Endothelial cell (in vitro differentiated cells): ENCODE measurements at regions not wholly inside any gene's neighbourhood (a gene's known extent, or its start where the extent isn't known, plus 50 kb on each side); places are given as distances from the start of the nearest gene placed in this dataset.

Experiments used
- DNase-seq: peaks from one replicate; pipeline ENCODE4 v3.0.0; 2021; ENCODE audit warnings: low spot score
- H3K27ac Mint-ChIP-seq: one replicate; pipeline ENCODE4 v1.8.0; 2021; ENCODE audit warnings: mixed read lengths, inconsistent platforms; ENCODE audit not compliant: unreplicated experiment
- H3K27me3 Mint-ChIP-seq: one replicate; pipeline ENCODE4 v1.8.0; 2021; ENCODE audit warnings: mild to moderate bottlenecking, moderate library complexity, mixed read lengths, inconsistent platforms; ENCODE audit not compliant: unreplicated experiment
- H3K36me3 Mint-ChIP-seq: one replicate; pipeline ENCODE4 v1.8.0; 2021; ENCODE audit warnings: mild to moderate bottlenecking, low read depth, mixed read lengths, inconsistent platforms; ENCODE audit not compliant: unreplicated experiment
- H3K4me1 Mint-ChIP-seq: one replicate; pipeline ENCODE4 v1.8.0; 2021; ENCODE audit warnings: mild to moderate bottlenecking, mixed read lengths, inconsistent platforms; ENCODE audit not compliant: unreplicated experiment
- H3K4me3 Mint-ChIP-seq: one replicate; pipeline ENCODE4 v1.8.0; 2021; ENCODE audit warnings: mild to moderate bottlenecking, mixed read lengths, inconsistent platforms; ENCODE audit not compliant: unreplicated experiment
- H3K9me3 Mint-ChIP-seq: one replicate; pipeline ENCODE4 v1.8.0; 2021; ENCODE audit warnings: mixed read lengths, inconsistent platforms; ENCODE audit not compliant: unreplicated experiment
- TF ChIP-seq, protein P1 (sequence below): fragments of 200-600 bp; sonication (generic); IDR thresholded peaks from one replicate; pipeline ENCODE4 v1.5.0; 2021; ENCODE audit warnings: antibody characterized with exemption; ENCODE audit not compliant: unreplicated experiment

DNA sequence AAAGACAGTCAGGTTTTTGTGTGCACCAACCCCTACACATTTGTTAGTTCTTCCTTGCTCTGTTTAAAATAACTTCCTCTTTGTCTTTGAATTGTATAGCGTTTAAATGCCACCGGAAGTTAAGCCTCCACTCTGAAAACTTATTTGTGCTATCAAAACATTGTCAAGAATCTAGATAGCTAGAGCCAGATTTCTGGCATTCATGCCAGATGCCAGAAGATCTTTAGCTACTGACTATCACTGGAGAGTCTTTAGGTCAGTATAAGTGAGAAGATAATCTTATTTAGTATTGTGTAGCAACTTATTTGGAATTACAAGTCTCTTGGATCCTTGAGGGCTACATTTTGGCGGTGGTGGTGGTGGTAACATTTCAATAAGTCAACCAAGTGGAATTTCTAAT is 63.4 kb upstream of the ADAM23 start:
- H3K36me3 Mint-ChIP-seq: no peaks in the 10 kb centered on the region
- TF ChIP-seq, protein P1, sequence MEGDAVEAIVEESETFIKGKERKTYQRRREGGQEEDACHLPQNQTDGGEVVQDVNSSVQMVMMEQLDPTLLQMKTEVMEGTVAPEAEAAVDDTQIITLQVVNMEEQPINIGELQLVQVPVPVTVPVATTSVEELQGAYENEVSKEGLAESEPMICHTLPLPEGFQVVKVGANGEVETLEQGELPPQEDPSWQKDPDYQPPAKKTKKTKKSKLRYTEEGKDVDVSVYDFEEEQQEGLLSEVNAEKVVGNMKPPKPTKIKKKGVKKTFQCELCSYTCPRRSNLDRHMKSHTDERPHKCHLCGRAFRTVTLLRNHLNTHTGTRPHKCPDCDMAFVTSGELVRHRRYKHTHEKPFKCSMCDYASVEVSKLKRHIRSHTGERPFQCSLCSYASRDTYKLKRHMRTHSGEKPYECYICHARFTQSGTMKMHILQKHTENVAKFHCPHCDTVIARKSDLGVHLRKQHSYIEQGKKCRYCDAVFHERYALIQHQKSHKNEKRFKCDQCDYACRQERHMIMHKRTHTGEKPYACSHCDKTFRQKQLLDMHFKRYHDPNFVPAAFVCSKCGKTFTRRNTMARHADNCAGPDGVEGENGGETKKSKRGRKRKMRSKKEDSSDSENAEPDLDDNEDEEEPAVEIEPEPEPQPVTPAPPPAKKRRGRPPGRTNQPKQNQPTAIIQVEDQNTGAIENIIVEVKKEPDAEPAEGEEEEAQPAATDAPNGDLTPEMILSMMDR: no peak

DNA sequence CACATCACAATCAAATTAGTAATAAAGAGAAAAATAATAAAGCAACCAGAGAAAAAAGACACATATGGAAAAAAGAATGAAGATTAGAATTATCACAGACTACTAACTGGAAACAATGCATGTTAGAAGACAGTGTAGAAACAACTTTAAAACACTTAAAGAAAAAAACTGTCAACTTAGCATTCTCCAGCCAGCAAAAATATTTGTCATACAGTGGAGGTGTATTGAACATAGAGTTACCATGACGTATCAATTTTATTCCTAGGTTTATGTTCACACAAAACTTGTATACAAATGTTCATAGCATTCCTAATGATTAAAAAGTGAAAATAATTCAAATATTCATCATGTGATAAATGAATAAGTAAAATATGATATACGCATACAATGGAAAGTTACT is 61.5 kb upstream of the ADAM23 start:
- peaks cover 3% of the 10 kb centered on the region for H3K4me1 Mint-ChIP-seq
- TF ChIP-seq, protein P1: no peak
- no peak overlapping the region for H3K4me3 Mint-ChIP-seq
- H3K27me3 Mint-ChIP-seq: no peaks in the 10 kb centered on the region
- no peaks in the 10 kb centered on the region for H3K36me3 Mint-ChIP-seq
- no peak overlapping the region for H3K27ac Mint-ChIP-seq
- no peak for DNase-seq
- no peaks in the 10 kb centered on the region for H3K9me3 Mint-ChIP-seq

More for the DNA sequence above, 63.4 kb upstream of the ADAM23 start:
- H3K27me3 Mint-ChIP-seq: no peaks in the 10 kb centered on the region
- H3K4me1 Mint-ChIP-seq: peaks cover 3% of the 10 kb centered on the region
- H3K27ac Mint-ChIP-seq: no peak overlapping the region
- H3K9me3 Mint-ChIP-seq: no peaks in the 10 kb centered on the region
- no peak overlapping the region for H3K4me3 Mint-ChIP-seq
- DNase-seq: no peak

- DNase-seq: no peak
- TF ChIP-seq, protein P1: no peak
- no peaks in the 10 kb centered on the region for H3K27me3 Mint-ChIP-seq
- no peak overlapping the region for H3K27ac Mint-ChIP-seq
- H3K9me3 Mint-ChIP-seq: no peaks in the 10 kb centered on the region
- H3K4me1 Mint-ChIP-seq: peaks cover 3% of the 10 kb centered on the region
- no peaks in the 10 kb centered on the region for H3K36me3 Mint-ChIP-seq
- no peak overlapping the region for H3K4me3 Mint-ChIP-seq
Measured at GRCh38 chr2:206383669-206384068, 59.7 kb upstream of the ADAM23 start.

- Mint-ChIP-seq H3K4me1 (no peaks in the 10 kb centered on the region), H3K9me3 (no peaks in the 10 kb centered on the region), H3K27ac (no peak overlapping the region), H3K4me3 (no peak overlapping the region), H3K27me3 (no peaks in the 10 kb centered on the region), H3K36me3 (no peaks in the 10 kb centered on the region)
- no peak for DNase-seq
- TF ChIP-seq, protein P1: no peak
Measured at GRCh38 chr2:206387808-206388207, 55.5 kb upstream of the ADAM23 start.

DNA sequence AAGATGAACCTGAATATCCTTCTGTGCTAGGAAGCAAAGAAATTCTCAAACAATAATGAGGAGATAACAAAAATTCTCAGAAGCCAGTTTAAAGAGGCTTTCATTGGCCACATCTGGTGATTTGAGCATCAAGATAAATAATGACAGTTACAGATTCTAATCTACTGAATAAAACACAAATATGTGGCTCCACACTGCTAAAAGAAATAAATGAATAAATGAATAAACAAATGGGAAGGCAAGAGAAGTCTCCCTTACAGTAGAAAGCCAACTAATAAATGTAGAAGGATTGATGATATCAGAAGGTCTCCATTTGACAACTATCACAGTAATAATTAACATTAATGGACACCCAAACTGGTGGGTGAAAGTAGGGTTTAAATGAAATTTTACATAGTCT is 54.6 kb upstream of the ADAM23 start:
- peaks cover under 1% of the 10 kb centered on the region for H3K9me3 Mint-ChIP-seq
- no peaks in the 10 kb centered on the region for H3K27me3 Mint-ChIP-seq
- no peaks in the 10 kb centered on the region for H3K4me1 Mint-ChIP-seq
- no peak for DNase-seq
- H3K4me3 Mint-ChIP-seq: no peak overlapping the region
- TF ChIP-seq, protein P1: no peak
- peaks cover under 1% of the 10 kb centered on the region for H3K36me3 Mint-ChIP-seq
- H3K27ac Mint-ChIP-seq: no peak overlapping the region
